GM12874 (cell line): ENCODE measurements at regions not wholly inside any gene's neighbourhood (a gene's known extent, or its start where the extent isn't known, plus 50 kb on each side); places are given as distances from the start of the nearest gene placed in this dataset.

Experiments used
- CTCF ChIP-seq: IDR thresholded peaks from 2 replicates; pipeline ENCODE4 v1.5.1; 2011; ENCODE audit warnings: low read depth, mild to moderate bottlenecking, control low read depth, low read length, moderate library complexity; ENCODE audit not compliant: insufficient read depth

- no peak for TF ChIP-seq CTCF
These were observed 79.8 kb upstream of the TUNAR start for GRCh38 chr14:95796788-95797187.

GRCh38 chr14:95787941-95788340 lies 74.0 kb upstream of the TCL1A start:
- TF ChIP-seq CTCF, result no peak

- TF ChIP-seq CTCF, result no peak
These were observed 72.6 kb upstream of the TCL1A start for GRCh38 chr14:95786566-95786965.

- TF ChIP-seq CTCF, result no peak
These were observed 70.2 kb upstream of the TCL1A start for GRCh38 chr14:95784137-95784536.

GRCh38 chr14:95776798-95777534 lies 63.0 kb upstream of the TCL1A start:
- no peak for TF ChIP-seq CTCF

GRCh38 chr14:95774265-95775160 lies 60.6 kb upstream of the TCL1A start:
- TF ChIP-seq CTCF, result peak; percentile 87

GRCh38 chr14:95770777-95771176 lies 56.9 kb upstream of the TCL1A start:
- TF ChIP-seq CTCF, result no peak
